ENCODE measurements at regions not wholly inside any gene's neighbourhood (a gene's known extent, or its start where the extent isn't known, plus 50 kb on each side); places are given as distances from the start of the nearest gene placed in this dataset.

DNA sequence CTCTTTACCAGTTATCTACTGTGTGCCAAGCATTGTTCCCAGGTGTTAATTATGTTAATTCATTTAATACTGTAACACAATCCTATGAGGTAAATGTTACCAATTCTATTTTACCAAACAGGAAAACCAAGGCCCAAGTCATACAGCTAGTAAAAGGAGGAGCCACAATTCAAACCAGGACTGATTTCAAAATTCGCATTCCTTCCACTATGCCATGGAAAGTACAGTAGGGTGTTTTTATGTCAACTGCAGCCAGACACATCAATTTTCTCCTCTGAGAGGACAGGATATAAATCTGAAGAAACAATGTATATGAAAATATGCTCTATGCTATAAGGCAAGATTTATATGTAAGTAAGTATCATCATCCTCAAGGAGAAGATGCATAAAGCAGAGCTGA is 104.3 kb downstream of the RPL27A start:
- Histone ChIP-seq H3K14ac (ENCODE audit: insufficient read depth, low read length) (no peak overlapping the region), H2BK20ac (ENCODE audit: low read depth, low read length, poor library complexity, severe bottlenecking) (no peak overlapping the region), H4K20me1 (ENCODE audit: control insufficient read depth, insufficient read depth, insufficient read length) (no peaks in the 10 kb centered on the region), H2AFZ (ENCODE audit: low read length) (no peak overlapping the region), H2BK120ac (ENCODE audit: low read depth, low read length, poor library complexity, severe bottlenecking) (no peak overlapping the region), H2AK5ac (ENCODE audit: insufficient read length, low read length) (no peak overlapping the region), H3K56ac (ENCODE audit: insufficient read length, low read depth, low read length) (no peak overlapping the region), H4K91ac (ENCODE audit: insufficient read length, low read depth, low read length) (no peak overlapping the region), H3T11ph (ENCODE audit: low read length) (no peak overlapping the region), H3K27me3 (ENCODE audit: insufficient read depth, low read length) (no peaks in the 10 kb centered on the region), H3K9ac (ENCODE audit: extremely low read depth, insufficient read length, low read length) (no peak overlapping the region), H3K79me2 (ENCODE audit: insufficient read depth, low read length) (no peaks in the 10 kb centered on the region), H3K23ac (ENCODE audit: insufficient read length, low read depth, low read length) (no peak overlapping the region), H2BK5ac (ENCODE audit: insufficient read length, low read length) (no peak overlapping the region), H4K5ac (ENCODE audit: insufficient read length, low read depth, low read length) (no peak overlapping the region), H3K27ac (ENCODE audit: insufficient read length, low read depth, low read length) (no peak overlapping the region), H3K4ac (ENCODE audit: low read depth, low read length) (no peak overlapping the region), H3K4me2 (ENCODE audit: insufficient read depth, insufficient read length, low read length) (no peak overlapping the region), H3K4me1 (ENCODE audit: insufficient read depth, low read length) (peaks cover 2% of the 10 kb centered on the region; the same call in 1 of the 2 replicates), H3K23me2 (ENCODE audit: insufficient read length, low read depth, low read length, poor library complexity, severe bottlenecking) (no peaks in the 10 kb centered on the region), H2BK15ac (ENCODE audit: low read depth, low read length) (no peak overlapping the region), H4K8ac (replicated peaks; ENCODE audit: insufficient read length, low read depth, low read length) (no peak overlapping the region), H2BK12ac (ENCODE audit: insufficient read length, low read depth, low read length) (no peak overlapping the region), H3K9me3 (ENCODE audit: control insufficient read depth, low read depth, low read length) (no peaks in the 10 kb centered on the region), H3K18ac (ENCODE audit: insufficient read length, low read depth, low read length) (no peak overlapping the region), H3K79me1 (ENCODE audit: insufficient read depth, low read depth, low read length, poor library complexity, severe bottlenecking) (no peaks in the 10 kb centered on the region)
- H3K27me3 Mint-ChIP-seq (ENCODE audit: low read depth) = no peaks in the 10 kb centered on the region
- no CpG with 5 or more reads among the region's 1 CpG for WGBS (ENCODE audit: extremely low coverage, insufficient read length, low lambda C conversion rate)
- H3K27ac Mint-ChIP-seq = peak overlapping the region in 1 of 3 experiments; percentile 34; a peak in 2 of 7 replicates
- no peak overlapping the region for H3K4me3 Mint-ChIP-seq
- TF ChIP-seq, protein P1, sequence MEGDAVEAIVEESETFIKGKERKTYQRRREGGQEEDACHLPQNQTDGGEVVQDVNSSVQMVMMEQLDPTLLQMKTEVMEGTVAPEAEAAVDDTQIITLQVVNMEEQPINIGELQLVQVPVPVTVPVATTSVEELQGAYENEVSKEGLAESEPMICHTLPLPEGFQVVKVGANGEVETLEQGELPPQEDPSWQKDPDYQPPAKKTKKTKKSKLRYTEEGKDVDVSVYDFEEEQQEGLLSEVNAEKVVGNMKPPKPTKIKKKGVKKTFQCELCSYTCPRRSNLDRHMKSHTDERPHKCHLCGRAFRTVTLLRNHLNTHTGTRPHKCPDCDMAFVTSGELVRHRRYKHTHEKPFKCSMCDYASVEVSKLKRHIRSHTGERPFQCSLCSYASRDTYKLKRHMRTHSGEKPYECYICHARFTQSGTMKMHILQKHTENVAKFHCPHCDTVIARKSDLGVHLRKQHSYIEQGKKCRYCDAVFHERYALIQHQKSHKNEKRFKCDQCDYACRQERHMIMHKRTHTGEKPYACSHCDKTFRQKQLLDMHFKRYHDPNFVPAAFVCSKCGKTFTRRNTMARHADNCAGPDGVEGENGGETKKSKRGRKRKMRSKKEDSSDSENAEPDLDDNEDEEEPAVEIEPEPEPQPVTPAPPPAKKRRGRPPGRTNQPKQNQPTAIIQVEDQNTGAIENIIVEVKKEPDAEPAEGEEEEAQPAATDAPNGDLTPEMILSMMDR (conservative IDR thresholded peaks at IDR 0.05) = peak; percentile 38; the same call in 2 of the 3 replicates
- H3K9me3 Mint-ChIP-seq = no peaks in the 10 kb centered on the region
- peaks cover 15 to 20% of the 10 kb centered on the region in 2 experiments for H3K4me1 Mint-ChIP-seq
- H3K36me3 Mint-ChIP-seq (ENCODE audit: insufficient read depth in 1 of 3, low read depth in 3 of 3) = no peaks in the 10 kb centered on the region
- DNase-seq = no peak

Data from H9 (cell line).